Endothelial cell of umbilical vein (primary cell): ENCODE measurements at regions not wholly inside any gene's neighbourhood (a gene's known extent, or its start where the extent isn't known, plus 50 kb on each side); places are given as distances from the start of the nearest gene placed in this dataset.

Experiments
- BruUV-seq: library from RNA; stranded (reverse); fragments of 400-500 nt; replicated peaks from 2 replicates; lab custom pipeline; 2021; lab: Mats Ljungman, UMichigan
- CTCF ChIA-PET: fragments of 300-600, 350-600 bp; sonication (Branson Sonifier 250); formaldehyde crosslinking; loops from one replicate; lab custom pipeline; 2021; ENCODE audit warnings: antibody characterized with exemption, inconsistent platforms; lab: Charles Lee
- POLR2A ChIA-PET: fragments of 300-600, 350-600 bp; sonication (Branson Sonifier 250); formaldehyde crosslinking; loops from one replicate; lab custom pipeline; 2021; ENCODE audit warnings: antibody characterized with exemption, inconsistent platforms; lab: Charles Lee
- DNase-seq: peaks from one replicate; pipeline ENCODE4 v3.0.0-alpha.2; 2011; ENCODE audit warnings: low read depth, low spot score
- FAIRE-seq: peaks from 2 replicates; lab custom pipeline; 2011; peaks lifted over from hg19 to GRCh38; lab: Jason Lieb, UNC
- H2AFZ ChIP-seq: 2 replicates; pipeline ENCODE4 v1.6.0; 2012; ENCODE audit warnings: low read depth, low read length, control low read depth, inconsistent platforms
- H3K27ac ChIP-seq: 2 replicates; pipeline ENCODE4 v1.5.1; 2011; ENCODE audit warnings: low read depth, mild to moderate bottlenecking, control low read depth, low read length, moderate library complexity; ENCODE audit not compliant: insufficient read depth
- H3K27me3 ChIP-seq, 2 experiments: 2 replicates each; pipeline versions ENCODE4 v1.6.0 to v1.6.1; 2011; ENCODE audit warnings: low read length in 2 of 2, mixed read lengths in 1 of 2; ENCODE audit not compliant: control insufficient read depth in 2 of 2, insufficient read depth in 2 of 2
- H3K36me3 ChIP-seq, 2 experiments: 2 replicates in 1 of 2; 3 replicates in 1 of 2; pipeline ENCODE4 v1.5.1; 2011; ENCODE audit warnings: low read length in 2 of 2, mild to moderate bottlenecking in 1 of 2, moderate library complexity in 1 of 2; ENCODE audit not compliant: control insufficient read depth in 2 of 2, insufficient read depth in 2 of 2; ENCODE audit errors: extremely low read depth in 1 of 2
- H3K4me1 ChIP-seq: 3 replicates; pipeline ENCODE4 v1.5.1; 2011; ENCODE audit warnings: mild to moderate bottlenecking, low read length; ENCODE audit not compliant: control insufficient read depth, insufficient read depth; ENCODE audit errors: extremely low read depth
- H3K4me2 ChIP-seq: 2 replicates; pipeline ENCODE4 v1.6.1; 2011; ENCODE audit warnings: low read length, control low read depth, mixed read lengths; ENCODE audit not compliant: insufficient read depth
- H3K4me3 ChIP-seq, 3 experiments: fragments of 200-600 bp in 1 of 3; sonication (generic), shearing (Covaris generic) in 1 of 3; replicated peaks in 1 of 3; 2 replicates each; pipeline ENCODE4 v1.5.1; 2011 to 2016; ENCODE audit warnings: control low read depth in 3 of 3, low read length in 3 of 3, mild to moderate bottlenecking in 2 of 3, inconsistent platforms in 1 of 3, low read depth in 1 of 3, moderate library complexity in 1 of 3; ENCODE audit not compliant: insufficient read depth in 1 of 3
- H3K79me2 ChIP-seq: 2 replicates; pipeline ENCODE4 v1.6.0; 2012; ENCODE audit warnings: low read length, inconsistent platforms; ENCODE audit not compliant: control insufficient read depth, insufficient read depth
- H3K9ac ChIP-seq: replicated peaks from 2 replicates; pipeline ENCODE3; 2011; ENCODE audit warnings: low read length, control low read depth; ENCODE audit not compliant: insufficient read depth; ENCODE audit errors: extremely low read depth
- H3K9me1 ChIP-seq: replicated peaks from 3 replicates; pipeline ENCODE4 v1.6.0; 2011; ENCODE audit warnings: mild to moderate bottlenecking, low read length; ENCODE audit not compliant: control insufficient read depth, insufficient read depth; ENCODE audit errors: extremely low read depth
- H3K9me3 ChIP-seq: replicated peaks from 2 replicates; pipeline ENCODE4 v1.5.1; 2012; ENCODE audit warnings: low read length, inconsistent platforms; ENCODE audit not compliant: control insufficient read depth, insufficient read depth
- H4K20me1 ChIP-seq: replicated peaks from 2 replicates; pipeline ENCODE3; 2011; ENCODE audit warnings: mild to moderate bottlenecking, low read length; ENCODE audit not compliant: control insufficient read depth, insufficient read depth; ENCODE audit errors: extremely low read depth
- EZH2 ChIP-seq: IDR thresholded peaks from 2 replicates; pipeline ENCODE4 v1.6.1; 2012; ENCODE audit warnings: borderline replicate concordance, low read depth, mild to moderate bottlenecking, moderate library complexity, low read length, inconsistent platforms; ENCODE audit not compliant: severe bottlenecking
- GATA2 ChIP-seq: IDR thresholded peaks from 2 replicates; pipeline ENCODE4 v1.7.0; 2011; ENCODE audit warnings: low read depth, mild to moderate bottlenecking, moderate library complexity, mixed read lengths, low read length; ENCODE audit not compliant: insufficient read length, insufficient read depth
- JUN ChIP-seq: IDR thresholded peaks from 2 replicates; pipeline ENCODE4 v1.6.1; 2011; ENCODE audit warnings: borderline replicate concordance, low read depth; ENCODE audit not compliant: insufficient read length, insufficient read depth
- MYC ChIP-seq: IDR thresholded peaks from one replicate; pipeline ENCODE4 v1.6.1; 2011; ENCODE audit warnings: mild to moderate bottlenecking, low read depth, low read length
- POLR2A ChIP-seq: IDR thresholded peaks from 2 replicates; pipeline ENCODE4 v1.6.1; 2012; ENCODE audit warnings: low read depth, mild to moderate bottlenecking, control low read depth, low read length
- POLR2AphosphoS5 ChIP-seq: IDR thresholded peaks from 2 replicates; pipeline ENCODE4 v1.6.1; 2012; ENCODE audit warnings: low read depth, mild to moderate bottlenecking, control low read depth, low read length, moderate library complexity; ENCODE audit not compliant: insufficient read depth
- dilution Hi-C: fragments of 300-500 bp; cut with MboI; formaldehyde crosslinking; loops from one replicate; pipeline ENCODE4 v1.15.0; 2019; ENCODE audit warnings: low sequenced_read_pairs; ENCODE audit not compliant: extremely low pct_ligation_motif_present
- intact Hi-C: fragments of 100-400 bp; cut with micrococcal nuclease; formaldehyde crosslinking; loops from one replicate; pipeline ENCODE4 v1.10.0; 2022
- TF ChIP-seq, protein P1 (sequence below), 2 donors: IDR thresholded peaks; 1 replicate in 1 of 2; 2 replicates in 1 of 2; pipeline ENCODE4 v1.5.1; 2011; ENCODE audit warnings: low read length in 2 of 2, mild to moderate bottlenecking in 2 of 2, moderate library complexity in 2 of 2, control low read depth in 1 of 2, inconsistent platforms in 1 of 2, low read depth in 1 of 2; ENCODE audit not compliant: insufficient read depth in 1 of 2; ENCODE audit errors: extremely low read depth in 1 of 2

DNA sequence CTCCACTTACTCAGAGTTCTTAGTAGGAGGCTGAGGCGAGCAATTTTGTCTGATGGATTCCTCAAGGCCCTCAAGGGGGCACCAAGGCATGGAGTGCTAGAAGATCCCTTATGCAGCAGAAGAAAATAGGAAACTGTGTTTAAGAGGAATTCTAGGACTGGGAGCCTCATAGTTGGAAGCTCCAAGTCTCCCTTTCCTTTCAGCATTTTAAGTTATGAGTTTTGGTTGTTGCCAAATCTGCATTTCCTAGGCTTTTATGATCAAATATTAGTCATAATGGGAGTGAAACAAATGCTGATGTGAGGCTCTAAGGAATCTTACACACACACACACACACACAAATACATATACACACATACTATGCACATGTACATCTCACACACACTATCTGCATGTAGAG is 714.0 kb downstream of the UTRN start:
- DNase-seq = no peak
- Histone ChIP-seq H3K27me3 (peaks cover 0 to under 1% of the 10 kb centered on the region in 2 experiments), H3K4me1 (peaks cover under 1% of the 10 kb centered on the region), H3K9me1 (no peaks in the 10 kb centered on the region), H3K36me3 (no peaks in the 10 kb centered on the region), H4K20me1 (no peaks in the 10 kb centered on the region), H3K9ac (no peak overlapping the region), H3K4me3 (no peak overlapping the region), H3K4me2 (no peak overlapping the region), H3K79me2 (no peaks in the 10 kb centered on the region), H3K27ac (no peak overlapping the region), H3K9me3 (no peaks in the 10 kb centered on the region), H2AFZ (no peak overlapping the region)
- POLR2A ChIA-PET = no interaction called here
- no peak for FAIRE-seq
- no peak for TF ChIP-seq MYC
- TF ChIP-seq POLR2AphosphoS5 = no peak
- TF ChIP-seq POLR2A = no peak
- no peak for TF ChIP-seq JUN
- TF ChIP-seq EZH2 = no peak
- TF ChIP-seq, protein P1, sequence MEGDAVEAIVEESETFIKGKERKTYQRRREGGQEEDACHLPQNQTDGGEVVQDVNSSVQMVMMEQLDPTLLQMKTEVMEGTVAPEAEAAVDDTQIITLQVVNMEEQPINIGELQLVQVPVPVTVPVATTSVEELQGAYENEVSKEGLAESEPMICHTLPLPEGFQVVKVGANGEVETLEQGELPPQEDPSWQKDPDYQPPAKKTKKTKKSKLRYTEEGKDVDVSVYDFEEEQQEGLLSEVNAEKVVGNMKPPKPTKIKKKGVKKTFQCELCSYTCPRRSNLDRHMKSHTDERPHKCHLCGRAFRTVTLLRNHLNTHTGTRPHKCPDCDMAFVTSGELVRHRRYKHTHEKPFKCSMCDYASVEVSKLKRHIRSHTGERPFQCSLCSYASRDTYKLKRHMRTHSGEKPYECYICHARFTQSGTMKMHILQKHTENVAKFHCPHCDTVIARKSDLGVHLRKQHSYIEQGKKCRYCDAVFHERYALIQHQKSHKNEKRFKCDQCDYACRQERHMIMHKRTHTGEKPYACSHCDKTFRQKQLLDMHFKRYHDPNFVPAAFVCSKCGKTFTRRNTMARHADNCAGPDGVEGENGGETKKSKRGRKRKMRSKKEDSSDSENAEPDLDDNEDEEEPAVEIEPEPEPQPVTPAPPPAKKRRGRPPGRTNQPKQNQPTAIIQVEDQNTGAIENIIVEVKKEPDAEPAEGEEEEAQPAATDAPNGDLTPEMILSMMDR (IDR thresholded peaks at IDR 0.05; ENCODE audit: extremely low read depth in 1 of 2, insufficient read depth in 1 of 2, low read depth in 1 of 2, low read length in 2 of 2) = no peak
- TF ChIP-seq GATA2 = no peak
- CTCF ChIA-PET = interaction anchor here (1.1 kb wide), 1 partner anchor 27 kb away, joined by 3 read pairs; no protein-coding TSS in a partner anchor
- dilution Hi-C loops = no loop called here
- no TSS peak for BruUV-seq
- intact Hi-C loops = no loop called here
